ENCODE measurements at regions not wholly inside any gene's neighbourhood (a gene's known extent, or its start where the extent isn't known, plus 50 kb on each side); places are given as distances from the start of the nearest gene placed in this dataset.

DNA sequence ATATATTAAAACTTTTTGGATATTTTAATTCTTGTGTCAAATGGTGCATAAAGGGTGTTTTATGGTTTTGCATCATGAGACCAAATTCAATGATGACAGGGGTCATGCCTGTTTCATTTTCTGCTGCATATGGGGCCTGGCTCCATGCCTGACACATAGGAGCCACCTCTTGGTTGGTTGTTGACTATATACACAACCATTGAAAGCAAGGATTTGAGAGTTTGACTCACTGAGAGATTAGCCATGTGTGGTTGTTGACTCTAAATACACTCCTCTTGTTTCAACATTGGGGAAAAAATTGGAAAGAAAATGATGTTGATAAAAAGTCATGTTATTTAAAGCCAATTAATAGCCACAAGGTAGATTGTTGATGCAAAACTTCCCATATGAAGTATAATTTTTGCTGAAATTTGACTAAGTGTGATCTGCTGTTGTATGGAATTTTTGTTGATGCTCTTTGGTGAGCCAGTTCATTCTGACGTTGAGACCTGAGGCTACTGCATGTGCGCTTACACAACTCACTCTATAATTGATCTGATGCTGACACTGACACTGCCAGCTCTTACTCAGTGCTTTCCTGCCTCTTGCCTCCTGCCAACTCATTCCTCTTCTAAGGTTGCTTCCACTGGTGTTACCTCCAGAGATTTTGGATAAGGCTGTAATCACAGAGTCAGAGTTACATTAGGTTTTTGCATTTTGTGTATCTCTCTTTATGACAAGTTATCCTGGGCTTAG lies 446.2 kb upstream of the SLC14A2 start:
- DNase-seq (ENCODE audit: low read depth in 4 of 4, low spot score in 2 of 4): no peak

- DNase-seq (ENCODE audit: low read depth in 4 of 4, low spot score in 2 of 4): no peak
Observed at GRCh38 chr18:45169610-45170009, 445.7 kb upstream of the SLC14A2 start.

DNA sequence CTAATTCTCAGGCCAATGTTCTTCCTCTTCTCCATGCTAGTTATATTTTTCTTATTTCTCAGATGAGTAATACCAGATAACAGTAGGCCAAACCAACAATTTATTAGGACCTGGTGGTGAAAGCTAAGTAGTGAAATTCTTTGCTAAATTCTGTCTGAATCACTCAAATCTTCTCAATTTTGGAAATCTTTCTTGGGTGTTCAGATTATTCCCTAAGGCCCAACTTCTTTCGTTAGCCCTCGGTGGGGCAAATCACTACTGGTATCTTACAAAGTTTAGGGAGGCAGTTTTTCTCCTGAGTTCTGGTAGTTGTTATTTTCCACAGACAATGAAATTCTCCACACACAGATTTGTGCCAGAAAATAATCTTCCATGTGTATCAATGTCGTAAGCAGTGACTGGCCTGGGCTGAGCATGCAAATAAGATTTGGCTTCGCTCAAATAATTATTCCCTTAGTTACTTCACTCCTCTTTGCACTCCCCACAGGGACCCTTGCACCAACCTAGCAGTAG lies 443.5 kb upstream of the SLC14A2 start:
- DNase-seq (ENCODE audit: low read depth in 4 of 4, low spot score in 2 of 4): no peak

DNA sequence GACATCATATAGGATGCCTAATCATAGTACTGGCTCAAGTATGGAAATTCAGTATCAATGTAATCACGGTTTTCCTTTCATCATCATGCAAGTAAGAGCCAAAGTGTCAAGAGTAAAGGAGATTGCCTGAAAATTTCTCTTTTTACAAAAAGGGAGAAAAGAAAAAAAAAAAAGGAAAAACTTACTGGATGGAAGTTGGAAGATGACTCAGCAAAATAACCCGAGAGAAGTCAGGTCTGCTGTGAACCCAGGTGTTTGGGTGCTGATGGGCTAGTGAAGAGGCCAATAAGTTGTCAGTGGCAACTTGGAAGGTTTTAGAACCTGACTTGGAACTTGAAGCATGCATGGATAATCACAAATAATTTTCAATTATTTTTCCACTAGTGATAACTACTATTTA lies 441.9 kb upstream of the SLC14A2 start:
- DNase-seq (ENCODE audit: low read depth in 4 of 4, low spot score in 2 of 4): no peak

GRCh38 chr18:45173799-45174519 lies 441.3 kb upstream of the SLC14A2 start:
- no peak for DNase-seq (ENCODE audit: low read depth in 4 of 4, low spot score in 2 of 4)

DNA sequence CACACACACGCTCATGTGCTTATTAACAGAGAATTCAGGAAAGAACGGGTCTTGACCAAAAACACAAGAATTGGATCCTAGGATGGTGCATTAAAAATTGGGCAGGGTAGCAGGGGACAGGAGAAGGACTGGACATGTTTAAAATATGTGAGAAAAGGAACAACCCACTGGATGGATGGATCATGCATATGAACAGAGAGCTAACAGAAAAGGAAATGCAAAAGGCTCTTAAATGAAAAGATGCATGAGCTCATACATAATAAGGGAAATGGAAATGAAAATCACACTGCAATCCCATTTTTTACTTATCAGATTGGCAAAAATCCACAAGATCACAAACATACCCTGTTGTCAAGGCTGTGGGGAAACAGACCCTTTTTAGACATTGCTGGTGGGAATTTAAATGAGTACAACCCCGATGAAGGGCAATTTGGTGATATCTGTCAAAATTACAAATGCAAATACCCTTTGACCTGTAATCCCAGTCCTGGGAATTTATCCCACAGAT lies 440.6 kb upstream of the SLC14A2 start:
- DNase-seq (ENCODE audit: low read depth in 4 of 4, low spot score in 2 of 4): no peak

DNA sequence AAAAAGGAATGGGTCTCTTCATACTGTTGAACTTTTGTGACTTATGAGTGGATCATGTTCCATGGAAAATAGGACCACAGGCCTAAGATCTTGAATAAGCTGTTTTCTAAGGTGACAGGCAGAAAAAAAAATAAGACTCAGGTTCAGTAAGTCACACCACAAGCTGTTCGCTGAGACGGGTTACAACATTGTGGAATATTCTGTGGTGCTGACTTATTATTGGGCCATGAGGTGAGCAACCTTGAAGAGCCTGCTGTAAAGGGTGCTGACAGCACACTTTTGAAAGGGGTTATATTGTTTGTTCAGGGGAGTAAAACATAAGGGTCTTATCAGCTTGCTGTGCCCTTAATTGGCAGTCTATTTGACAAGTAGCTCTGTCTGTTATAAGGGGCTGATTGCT lies 439.8 kb upstream of the SLC14A2 start:
- DNase-seq (ENCODE audit: low read depth in 4 of 4, low spot score in 2 of 4): no peak

DNA sequence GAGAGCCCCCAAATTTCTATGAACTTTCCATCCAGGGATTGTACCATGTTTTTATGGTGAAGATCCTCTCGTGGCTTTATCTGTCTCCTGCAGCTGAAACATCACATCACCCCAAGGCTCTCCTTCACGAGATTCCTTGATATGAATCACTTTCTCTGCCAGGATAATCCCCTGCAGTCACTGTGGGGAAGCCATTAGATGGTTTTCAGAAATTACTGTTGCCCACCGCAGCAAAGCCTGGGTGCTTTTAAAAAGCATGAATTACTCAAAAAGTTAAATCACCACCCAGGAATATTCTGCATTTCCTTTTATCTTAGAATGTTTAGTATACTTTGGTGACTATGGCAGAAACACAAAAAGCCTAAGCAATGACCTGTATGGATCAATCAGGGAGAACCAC lies 428.4 kb upstream of the SLC14A2 start:
- no peak for DNase-seq (ENCODE audit: low read depth in 4 of 4, low spot score in 2 of 4)

GRCh38 chr18:45191795-45192194 lies 423.5 kb upstream of the SLC14A2 start:
- no peak for DNase-seq (ENCODE audit: low read depth in 4 of 4, low spot score in 2 of 4)

GRCh38 chr18:45197526-45197970 lies 417.7 kb upstream of the SLC14A2 start:
- no peak for DNase-seq (ENCODE audit: low read depth in 4 of 4, low spot score in 2 of 4)

- no peak for DNase-seq (ENCODE audit: low read depth in 4 of 4, low spot score in 2 of 4)
Observed at GRCh38 chr18:45198526-45198925, 416.8 kb upstream of the SLC14A2 start.

DNA sequence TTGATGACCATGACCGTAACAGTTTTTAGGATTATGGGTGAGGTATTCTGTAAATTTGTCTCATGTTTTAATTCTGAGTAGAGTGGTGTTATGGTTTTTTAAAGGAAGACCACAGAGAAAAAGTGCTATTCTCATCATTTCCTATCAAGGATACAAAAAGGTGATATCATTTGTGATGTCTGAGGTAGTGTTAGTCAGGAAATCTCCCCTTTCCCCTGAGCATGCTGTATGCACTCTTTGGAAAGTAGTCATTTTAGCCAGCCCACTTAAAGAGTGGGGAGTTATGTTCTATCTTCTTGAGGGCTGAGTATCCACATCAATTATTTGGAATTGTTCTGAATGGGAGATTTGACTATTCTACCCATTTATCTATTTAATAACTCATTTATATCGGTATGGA lies 414.2 kb upstream of the SLC14A2 start:
- DNase-seq (ENCODE audit: low read depth in 4 of 4, low spot score in 2 of 4): no peak

DNA sequence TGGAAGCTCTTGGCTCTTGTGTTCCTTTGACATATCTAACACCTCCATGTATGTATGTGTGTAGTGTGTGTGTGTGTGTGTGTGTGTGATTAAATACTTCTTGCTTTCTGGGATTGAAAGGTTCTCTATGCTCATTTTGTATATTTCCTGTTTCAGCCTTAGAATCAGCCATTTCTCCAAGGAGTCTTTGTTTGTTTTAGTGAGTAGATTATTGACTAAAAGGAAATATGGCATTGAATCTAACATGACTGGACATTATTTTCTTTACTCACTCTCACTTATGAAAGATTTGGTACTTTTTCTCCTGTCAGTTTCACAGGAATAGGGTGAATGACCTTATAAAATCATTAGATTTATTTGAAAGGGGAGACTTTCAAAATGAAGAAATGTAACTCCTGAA lies 413.8 kb upstream of the SLC14A2 start:
- no peak for DNase-seq (ENCODE audit: low read depth in 4 of 4, low spot score in 2 of 4)

GRCh38 chr18:45202061-45202460 lies 413.2 kb upstream of the SLC14A2 start:
- no peak for DNase-seq (ENCODE audit: low read depth in 4 of 4, low spot score in 2 of 4)

DNA sequence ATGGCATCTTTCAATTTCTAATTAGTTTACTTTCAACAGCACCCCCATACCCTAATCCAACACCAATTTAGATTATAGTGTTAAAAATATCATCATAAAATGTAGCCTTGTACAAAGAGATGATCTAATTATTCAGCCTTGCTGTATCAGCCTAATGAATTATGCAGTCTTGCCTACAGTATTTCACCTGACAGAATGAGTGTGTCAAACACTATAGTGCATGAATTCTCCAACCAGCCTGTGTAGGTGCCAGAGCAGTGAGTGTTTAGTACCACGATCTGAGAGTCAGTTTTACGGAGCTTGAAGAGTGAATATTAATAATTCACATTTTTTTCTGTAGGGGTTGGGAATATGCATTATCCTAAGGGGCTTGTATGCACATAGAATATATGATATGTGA lies 411.6 kb upstream of the SLC14A2 start:
- no peak for DNase-seq (ENCODE audit: low read depth in 4 of 4, low spot score in 2 of 4)

- no peak for DNase-seq (ENCODE audit: low read depth in 4 of 4, low spot score in 2 of 4)
Observed at GRCh38 chr18:45207328-45207727, 407.9 kb upstream of the SLC14A2 start.

GRCh38 chr18:45208164-45208563 lies 407.1 kb upstream of the SLC14A2 start:
- DNase-seq (ENCODE audit: low read depth in 4 of 4, low spot score in 2 of 4): no peak

- DNase-seq (ENCODE audit: low read depth in 4 of 4, low spot score in 2 of 4): peak in 3 of 4 donors; percentile 36 to 51 (median 41)
Observed at GRCh38 chr18:45212181-45213039, 402.9 kb upstream of the SLC14A2 start.

GRCh38 chr18:45213040-45213333 lies 402.3 kb upstream of the SLC14A2 start:
- no peak for DNase-seq (ENCODE audit: low read depth in 4 of 4, low spot score in 2 of 4)

DNA sequence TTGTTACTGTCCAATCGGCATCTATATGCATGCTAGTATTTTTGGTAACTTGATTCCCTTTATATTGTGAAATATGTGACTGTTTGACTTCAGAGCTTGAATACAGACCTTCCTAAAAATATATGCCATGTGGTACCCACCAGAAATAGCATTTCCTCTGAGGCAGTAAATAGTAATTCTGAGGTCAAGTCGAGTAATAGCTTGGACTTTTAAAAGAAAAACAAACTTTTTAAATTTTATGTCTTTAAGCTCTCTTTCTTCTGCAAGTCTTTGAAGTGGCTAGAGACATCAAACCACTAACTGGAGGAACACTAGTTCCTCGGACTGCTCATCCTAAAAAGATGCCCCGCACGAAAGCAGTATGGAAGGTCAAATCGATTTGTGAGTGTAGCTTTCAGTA lies 396.8 kb upstream of the SLC14A2 start:
- no peak for DNase-seq (ENCODE audit: low read depth in 4 of 4, low spot score in 2 of 4)

DNA sequence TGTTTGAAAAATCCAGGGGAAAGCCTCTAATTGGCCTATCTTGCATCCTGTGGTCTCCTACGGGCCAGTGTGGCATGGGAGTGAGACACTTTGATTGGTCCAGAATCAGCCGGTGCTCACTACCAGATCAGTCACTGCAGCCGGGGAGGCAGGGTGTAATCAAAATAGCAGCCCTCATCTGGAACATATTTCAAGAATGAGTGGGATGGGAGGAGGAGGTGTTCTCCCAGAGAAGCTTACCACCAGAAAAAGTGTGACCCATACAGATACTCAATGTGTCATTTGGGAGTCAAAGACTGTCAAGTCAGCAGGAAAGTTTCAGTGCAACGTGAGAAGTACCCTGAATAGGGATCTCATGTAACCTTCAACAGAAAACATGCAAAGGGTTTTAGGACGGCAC lies 393.9 kb upstream of the SLC14A2 start:
- no peak for DNase-seq (ENCODE audit: low read depth in 4 of 4, low spot score in 2 of 4)

Data from left renal cortex interstitium (tissue), 4 donors.